ENCODE measurements at regions not wholly inside any gene's neighbourhood (a gene's known extent, or its start where the extent isn't known, plus 50 kb on each side); places are given as distances from the start of the nearest gene placed in this dataset.

DNA sequence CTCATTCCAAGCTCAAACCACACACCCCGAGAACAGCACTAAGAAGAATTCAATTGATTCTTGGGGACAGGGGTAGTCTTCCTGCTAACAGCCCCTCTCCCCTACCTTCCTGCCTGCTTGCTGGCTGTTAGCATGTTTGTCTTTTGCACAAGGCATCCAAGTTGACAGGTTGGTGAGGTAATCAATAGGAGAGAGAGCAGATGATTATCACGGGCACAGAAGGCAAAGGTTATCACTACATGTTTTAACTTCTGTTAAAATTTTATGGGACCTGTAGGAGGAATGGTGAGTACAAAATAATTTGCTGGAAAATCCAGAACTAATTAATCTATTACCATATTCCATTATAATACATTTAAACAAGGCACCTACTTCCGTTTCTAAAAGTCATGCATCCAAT, 442.1 kb upstream of the TCF4 start:
- Histone ChIP-seq H3K4me3 (ENCODE audit: low read length) (no peak overlapping the region), H3K27me3 (ENCODE audit: control insufficient read depth, insufficient read depth, low read length) (no peaks in the 10 kb centered on the region), H3K9me3 (ENCODE audit: control insufficient read depth, insufficient read depth, low read length) (no peaks in the 10 kb centered on the region), H3K27ac (ENCODE audit: low read length) (no peak overlapping the region), H3K4me1 (ENCODE audit: control insufficient read depth, insufficient read depth, low read length) (no peaks in the 10 kb centered on the region), H3K36me3 (ENCODE audit: control insufficient read depth, insufficient read depth, low read length) (no peaks in the 10 kb centered on the region)
- intact Hi-C loops (cut with micrococcal nuclease) = no loop called here
- Mint-ChIP-seq H3K27ac (no peak overlapping the region), H3K36me3 (no peaks in the 10 kb centered on the region), H3K4me1 (no peaks in the 10 kb centered on the region), H3K4me3 (no peak overlapping the region), H3K9me3 (peaks cover 0 to 6% of the 10 kb centered on the region in 2 donors), H3K27me3 (ENCODE audit: low read depth in 2 of 2) (no peaks in the 10 kb centered on the region)
- no peak for ATAC-seq
- DNase-seq = no peak
- WGBS (ENCODE audit: insufficient coverage) = 100% methylated on average over 2 of the region's 3 CpGs
- TF ChIP-seq, protein P1, sequence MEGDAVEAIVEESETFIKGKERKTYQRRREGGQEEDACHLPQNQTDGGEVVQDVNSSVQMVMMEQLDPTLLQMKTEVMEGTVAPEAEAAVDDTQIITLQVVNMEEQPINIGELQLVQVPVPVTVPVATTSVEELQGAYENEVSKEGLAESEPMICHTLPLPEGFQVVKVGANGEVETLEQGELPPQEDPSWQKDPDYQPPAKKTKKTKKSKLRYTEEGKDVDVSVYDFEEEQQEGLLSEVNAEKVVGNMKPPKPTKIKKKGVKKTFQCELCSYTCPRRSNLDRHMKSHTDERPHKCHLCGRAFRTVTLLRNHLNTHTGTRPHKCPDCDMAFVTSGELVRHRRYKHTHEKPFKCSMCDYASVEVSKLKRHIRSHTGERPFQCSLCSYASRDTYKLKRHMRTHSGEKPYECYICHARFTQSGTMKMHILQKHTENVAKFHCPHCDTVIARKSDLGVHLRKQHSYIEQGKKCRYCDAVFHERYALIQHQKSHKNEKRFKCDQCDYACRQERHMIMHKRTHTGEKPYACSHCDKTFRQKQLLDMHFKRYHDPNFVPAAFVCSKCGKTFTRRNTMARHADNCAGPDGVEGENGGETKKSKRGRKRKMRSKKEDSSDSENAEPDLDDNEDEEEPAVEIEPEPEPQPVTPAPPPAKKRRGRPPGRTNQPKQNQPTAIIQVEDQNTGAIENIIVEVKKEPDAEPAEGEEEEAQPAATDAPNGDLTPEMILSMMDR (IDR thresholded peaks at IDR 0.05) = no peak

DNA sequence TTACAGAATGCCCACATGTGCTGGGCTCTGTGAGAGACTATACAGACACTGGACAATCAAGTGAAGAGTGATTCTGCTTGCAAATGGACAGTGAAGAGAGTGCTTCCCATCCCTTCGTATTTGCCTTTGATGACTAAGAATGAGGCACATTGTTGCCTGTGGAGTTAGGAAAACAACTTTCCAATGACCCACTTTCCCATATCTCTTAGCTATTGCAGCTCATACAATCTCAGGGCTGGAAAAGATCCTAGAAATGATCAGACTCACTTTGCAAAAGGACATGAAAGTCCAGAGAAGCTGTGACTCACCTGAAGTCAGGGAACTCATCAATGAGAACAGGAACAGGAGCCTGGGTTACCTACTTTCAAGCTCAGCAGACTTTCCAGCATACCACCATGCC, 440.5 kb upstream of the TCF4 start:
- ATAC-seq = no peak
- no peaks in the 10 kb centered on the region for H3K36me3 ChIP-seq (ENCODE audit: control insufficient read depth, insufficient read depth, low read length)
- no peak for DNase-seq
- H3K27me3 Mint-ChIP-seq (ENCODE audit: low read depth in 2 of 2) = no peaks in the 10 kb centered on the region
- no peak overlapping the region for H3K4me3 Mint-ChIP-seq
- H3K27ac ChIP-seq (ENCODE audit: low read length) = no peak overlapping the region
- TF ChIP-seq, protein P1 (IDR thresholded peaks at IDR 0.05) = no peak
- no peaks in the 10 kb centered on the region for H3K9me3 Mint-ChIP-seq
- no peaks in the 10 kb centered on the region for H3K4me1 ChIP-seq (ENCODE audit: control insufficient read depth, insufficient read depth, low read length)
- H3K27me3 ChIP-seq (ENCODE audit: control insufficient read depth, insufficient read depth, low read length) = no peaks in the 10 kb centered on the region
- H3K27ac Mint-ChIP-seq = no peak overlapping the region
- intact Hi-C loops (cut with micrococcal nuclease) = loop anchor here (10.0 kb wide), 1 partner anchor 56 kb away; no protein-coding TSS in a partner anchor
- H3K9me3 ChIP-seq (ENCODE audit: control insufficient read depth, insufficient read depth, low read length) = no peaks in the 10 kb centered on the region
- 33% methylated on average over 1 of the region's 1 CpG for WGBS (ENCODE audit: insufficient coverage)
- H3K36me3 Mint-ChIP-seq = no peaks in the 10 kb centered on the region
- no peaks in the 10 kb centered on the region for H3K4me1 Mint-ChIP-seq
- no peak overlapping the region for H3K4me3 ChIP-seq (ENCODE audit: low read length)

- no peak for ATAC-seq
- no peaks in the 10 kb centered on the region for H3K36me3 Mint-ChIP-seq
- intact Hi-C loops (cut with micrococcal nuclease) = loop anchor here (10.0 kb wide), 1 partner anchor 58 kb away; no protein-coding TSS in a partner anchor
Measured at GRCh38 chr18:56026509-56026908, 438.5 kb upstream of the TCF4 start.

DNA sequence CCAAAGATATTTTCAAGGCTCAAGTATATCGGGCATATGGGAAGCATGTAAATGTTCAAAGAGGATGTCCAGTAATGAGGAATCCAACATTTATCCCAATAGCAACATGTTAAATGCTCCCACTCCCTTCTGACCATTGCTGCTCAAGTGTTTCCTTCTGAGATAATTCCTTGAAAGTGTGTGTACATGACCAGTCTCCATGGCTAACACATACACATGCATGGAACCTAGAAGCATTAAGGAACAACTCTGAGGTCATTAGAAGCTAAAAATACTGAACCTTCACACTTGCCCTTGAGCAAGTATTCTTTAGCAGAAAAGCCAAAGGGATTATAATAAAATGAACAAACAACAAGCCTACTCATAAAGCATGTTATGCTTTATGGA, 433.8 kb upstream of the TCF4 start:
- no peak for ATAC-seq
- no peak overlapping the region for H3K27ac ChIP-seq (ENCODE audit: low read length)
- Mint-ChIP-seq H3K27me3 (ENCODE audit: low read depth in 2 of 2) (no peaks in the 10 kb centered on the region), H3K27ac (no peak overlapping the region), H3K4me1 (no peaks in the 10 kb centered on the region), H3K9me3 (peaks cover 7 to 8% of the 10 kb centered on the region in 2 donors), H3K4me3 (no peak overlapping the region), H3K36me3 (no peaks in the 10 kb centered on the region)
- H3K9me3 ChIP-seq (ENCODE audit: control insufficient read depth, insufficient read depth, low read length) = no peaks in the 10 kb centered on the region
- H3K36me3 ChIP-seq (ENCODE audit: control insufficient read depth, insufficient read depth, low read length) = no peaks in the 10 kb centered on the region
- no peak overlapping the region for H3K4me3 ChIP-seq (ENCODE audit: low read length)
- WGBS (ENCODE audit: insufficient coverage) = no CpG with 5 or more reads among the region's 1 CpG
- TF ChIP-seq, protein P1 (IDR thresholded peaks at IDR 0.05) = no peak
- no peaks in the 10 kb centered on the region for H3K27me3 ChIP-seq (ENCODE audit: control insufficient read depth, insufficient read depth, low read length)
- H3K4me1 ChIP-seq (ENCODE audit: control insufficient read depth, insufficient read depth, low read length) = no peaks in the 10 kb centered on the region
- intact Hi-C loops (cut with micrococcal nuclease) = loop anchor here (10.0 kb wide), 1 partner anchor 63 kb away; no protein-coding TSS in a partner anchor
- DNase-seq = no peak

More at GRCh38 chr18:56026509-56026908, 438.5 kb upstream of the TCF4 start:
- Histone ChIP-seq H3K27ac (ENCODE audit: low read length) (no peak overlapping the region), H3K4me1 (ENCODE audit: control insufficient read depth, insufficient read depth, low read length) (no peaks in the 10 kb centered on the region), H3K36me3 (ENCODE audit: control insufficient read depth, insufficient read depth, low read length) (no peaks in the 10 kb centered on the region), H3K27me3 (ENCODE audit: control insufficient read depth, insufficient read depth, low read length) (no peaks in the 10 kb centered on the region), H3K4me3 (ENCODE audit: low read length) (no peak overlapping the region), H3K9me3 (ENCODE audit: control insufficient read depth, insufficient read depth, low read length) (no peaks in the 10 kb centered on the region)
- TF ChIP-seq, protein P1 (IDR thresholded peaks at IDR 0.05) = no peak
- Mint-ChIP-seq H3K9me3 (no peaks in the 10 kb centered on the region), H3K4me3 (no peak overlapping the region), H3K27ac (no peak overlapping the region), H3K27me3 (ENCODE audit: low read depth in 2 of 2) (no peaks in the 10 kb centered on the region), H3K4me1 (no peaks in the 10 kb centered on the region)
- 87% methylated on average over 1 of the region's 2 CpGs for WGBS (ENCODE audit: insufficient coverage)
- DNase-seq = no peak
